Heart left ventricle (tissue), 16 donors: ENCODE measurements at regions not wholly inside any gene's neighbourhood (a gene's known extent, or its start where the extent isn't known, plus 50 kb on each side); places are given as distances from the start of the nearest gene placed in this dataset.
"Not testable (repeated sequence)": the region's sequence is repeated elsewhere in the genome, so short reads cannot be mapped to it uniquely, and the experiment has no call there.

Source experiments
- ATAC-seq, 4 donors: fragments of 200-7000 bp; cut with Tn5 transposase; one replicate each; pipeline ENCODE4 v1.9.1; 2020 to 2022; ENCODE audit warnings: moderate library complexity in 4 of 4, mild to moderate bottlenecking in 3 of 4, moderate number of reproducible peaks in 1 of 4
- DNase-seq, 5 donors: peaks; one replicate each; pipeline ENCODE4 v3.0.0-alpha.2; 2020
- H3K27ac ChIP-seq, 12 donors: fragments of 200-600 bp; sonication (generic) in 4 of 12; one replicate each; pipeline versions ENCODE4 v1.5.0 to v1.8.0; 2016 to 2022; ENCODE audit warnings: mild to moderate bottlenecking in 2 of 12
- H3K27me3 ChIP-seq, 9 donors: fragments of 200-600 bp; sonication (generic) in 2 of 9; one replicate each; pipeline versions ENCODE4 v1.5.1 to v1.8.0; 2016 to 2022; ENCODE audit warnings: mild to moderate bottlenecking in 3 of 9
- H3K36me3 ChIP-seq, 9 donors: fragments of 200-600 bp; sonication (generic) in 2 of 9; one replicate each; pipeline versions ENCODE4 v1.5.0 to v1.8.0; 2018 to 2022; ENCODE audit warnings: mild to moderate bottlenecking in 2 of 9
- H3K4me1 ChIP-seq, 12 donors: fragments of 200-600 bp; sonication (generic) in 4 of 12; one replicate each; pipeline versions ENCODE4 v1.5.0 to v1.8.0; 2016 to 2022; ENCODE audit warnings: mild to moderate bottlenecking in 3 of 12
- H3K4me3 ChIP-seq, 12 donors: fragments of 200-600 bp; sonication (generic) in 4 of 12; one replicate each; pipeline versions ENCODE4 v1.5.0 to v1.8.0; 2017 to 2022; ENCODE audit warnings: mild to moderate bottlenecking in 9 of 12, moderate library complexity in 4 of 12
- H3K9me3 ChIP-seq, 12 donors: fragments of 200-600 bp; sonication (generic) in 4 of 12; one replicate each; pipeline versions ENCODE4 v1.5.0 to v1.8.0; 2016 to 2022; ENCODE audit warnings: mild to moderate bottlenecking in 1 of 12
- CTCF ChIP-seq, 12 donors: fragments of 200-600 bp; sonication (generic) in 4 of 12; IDR thresholded peaks; one replicate each; pipeline versions ENCODE4 v1.5.0 to v1.8.0; 2018 to 2022; ENCODE audit warnings: antibody characterized with exemption in 12 of 12, mild to moderate bottlenecking in 5 of 12
- POLR2A ChIP-seq, 2 donors: fragments of 450-650 bp; IDR thresholded peaks; one replicate each; pipeline ENCODE4 v1.6.1; 2017; ENCODE audit warnings: antibody characterized with exemption in 2 of 2, mild to moderate bottlenecking in 2 of 2, moderate library complexity in 2 of 2
- WGBS, 4 donors: extraction: QIAGEN DNeasy Blood & Tissue Kit in 2 of 4; methylation state at CpG; one replicate each; pipeline versions ENCODE4 v1.1.5 to v1.1.7; 2013 to 2018; 5-methylcytosine and 5-hydroxymethylcytosine counted together
- intact Hi-C, 10 donors: fragments of 100-400 bp; cut with DNase I; formaldehyde crosslinking; loops; one replicate each; pipeline versions ENCODE4 v1.11.1 to v1.14.2; 2022
- donor health status: ischemic (EF 13 %, LVEDD 7.1; RV severe dilation, severe dysfunction).
- donor health status: healthy with polysubstance abuse.
- donor health status: DM: no; HTN: yes; CAD: no.
- donor health status: DM: no; HTN: no; CAD: no.
- donor health status: ischemic (EF 25% LVEDD 6.9; RV normal size, moderate dysfunction).
- donor health status: ischemic (EF 25% LVEDD 5.7; RV mildly dilated, moderate dysfunction).
- donor health status: healthy.
- donor health status: DM: yes; HTN: yes; CAD: no.
- donor health status: ischemic (EF 35%, LVEDD 5.7; RV mildly dilated, moderate dysfunction).
- donor health status: nonischemic (EF 11% LVEDD 7.7; RV severe dilation, severe dysfunction).
- donor health status: DM: yes; HTN: yes; CAD: no.
- donor health status: PGD.
- donor health status: ischemic (EF 29% LVEDD 5.4; RV normal size, mild dysfunction).
- donor health status: nonischemic (EF 23%, LVEDD 6.1; RV moderate dilation, normal function).

- H3K27me3 ChIP-seq = no peaks in the 10 kb centered on the region
- no peaks in the 10 kb centered on the region for H3K36me3 ChIP-seq
- H3K27ac ChIP-seq = no peak overlapping the region
- H3K4me3 ChIP-seq = no peak overlapping the region
- DNase-seq (no peak), ATAC-seq (no peak)
- no peaks in the 10 kb centered on the region for H3K4me1 ChIP-seq
- no peak for TF ChIP-seq CTCF (IDR thresholded peaks at IDR 0.05)
- TF ChIP-seq POLR2A (IDR thresholded peaks at IDR 0.05) = no peak
- intact Hi-C loops = no loop called here
- H3K9me3 ChIP-seq = no peaks in the 10 kb centered on the region
- WGBS, 4 donors = 73 to 79% (median 77%) methylated on average over 5 of the region's 5 CpGs
Measured at GRCh38 chr13:81116461-81117282, 775.7 kb upstream of the SPRY2 start.

GRCh38 chr13:81109026-81109425 lies 768.1 kb upstream of the SPRY2 start:
- TF ChIP-seq CTCF (IDR thresholded peaks at IDR 0.05) (no peak), POLR2A (IDR thresholded peaks at IDR 0.05) (no peak)
- no peak for DNase-seq
- intact Hi-C loops = no loop called here
- WGBS, 4 donors = 84 to 100% (median 95%) methylated on average over 1 of the region's 1 CpG
- no peak overlapping the region for H3K27ac ChIP-seq
- no peaks in the 10 kb centered on the region for H3K4me1 ChIP-seq
- H3K9me3 ChIP-seq = no peaks in the 10 kb centered on the region
- no peaks in the 10 kb centered on the region for H3K27me3 ChIP-seq
- no peaks in the 10 kb centered on the region for H3K36me3 ChIP-seq
- ATAC-seq = no peak
- no peak overlapping the region for H3K4me3 ChIP-seq

- intact Hi-C loops = no loop called here
- ATAC-seq (no peak), DNase-seq (no peak)
- 55 to 70% (median 65%) methylated on average over 7 of the region's 7 CpGs for WGBS, 4 donors
- no peak overlapping the region for H3K4me3 ChIP-seq
- no peak overlapping the region for H3K27ac ChIP-seq
- H3K4me1 ChIP-seq = no peaks in the 10 kb centered on the region
- no peaks in the 10 kb centered on the region for H3K36me3 ChIP-seq
- no peaks in the 10 kb centered on the region for H3K9me3 ChIP-seq
- TF ChIP-seq CTCF (IDR thresholded peaks at IDR 0.05) (no peak), POLR2A (IDR thresholded peaks at IDR 0.05) (no peak)
- H3K27me3 ChIP-seq = no peaks in the 10 kb centered on the region
Measured at GRCh38 chr13:81106348-81106747, 765.4 kb upstream of the SPRY2 start.

- no peaks in the 10 kb centered on the region for H3K36me3 ChIP-seq
- H3K4me3 ChIP-seq = no peak overlapping the region
- H3K9me3 ChIP-seq = no peaks in the 10 kb centered on the region
- intact Hi-C loops = no loop called here
- no peaks in the 10 kb centered on the region for H3K4me1 ChIP-seq
- ATAC-seq (no peak), DNase-seq (no peak)
- TF ChIP-seq POLR2A (IDR thresholded peaks at IDR 0.05) = no peak
- no peak for TF ChIP-seq CTCF (IDR thresholded peaks at IDR 0.05)
- H3K27ac ChIP-seq = no peak overlapping the region
- 73 to 86% (median 78%) methylated on average over 1 of the region's 1 CpG for WGBS, 4 donors
- H3K27me3 ChIP-seq = no peaks in the 10 kb centered on the region
Measured at GRCh38 chr13:81104035-81104715, 763.2 kb upstream of the SPRY2 start.

- ATAC-seq, H3K4me1 ChIP-seq, H3K27me3 ChIP-seq, H3K36me3 ChIP-seq, intact Hi-C loops, H3K9me3 ChIP-seq, H3K4me3 ChIP-seq, DNase-seq, H3K27ac ChIP-seq: not testable (repeated sequence)
- 93 to 95% (median 93%) methylated on average over 5 to 27 of the region's 27 CpGs for WGBS, 4 donors
Measured at GRCh38 chr13:81102066-81102465, 761.1 kb upstream of the SPRY2 start.
